GM12891 (cell line): ENCODE measurements at regions not wholly inside any gene's neighbourhood (a gene's known extent, or its start where the extent isn't known, plus 50 kb on each side); places are given as distances from the start of the nearest gene placed in this dataset.

ENCODE experiments used
- DNase-seq: peaks from one replicate; pipeline ENCODE4 v3.0.0; 2011; ENCODE audit warnings: low spot score; ENCODE audit not compliant: insufficient read length
- FAIRE-seq: peaks from 2 replicates; lab custom pipeline; 2011; peaks lifted over from hg19 to GRCh38; lab: Jason Lieb, UNC
- PAX5 ChIP-seq: IDR thresholded peaks from 2 replicates; pipeline ENCODE4 v1.6.1; 2011; ENCODE audit warnings: low read length, moderate library complexity, mild to moderate bottlenecking; ENCODE audit not compliant: insufficient read depth, severe bottlenecking
- POLR2A ChIP-seq: IDR thresholded peaks from 2 replicates; pipeline ENCODE4 v1.6.1; 2011; ENCODE audit warnings: low read depth, low read length, control low read depth
- POLR2AphosphoS5 ChIP-seq: IDR thresholded peaks from 2 replicates; pipeline ENCODE4 v1.6.1; 2011; ENCODE audit warnings: low read depth, low read length, control low read depth
- POU2F2 ChIP-seq: IDR thresholded peaks from 2 replicates; pipeline ENCODE4 v1.6.1; 2011; ENCODE audit warnings: low read depth, mild to moderate bottlenecking, control low read depth, low read length, moderate library complexity
- SPI1 ChIP-seq: IDR thresholded peaks from 2 replicates; pipeline ENCODE4 v1.6.1; 2011; ENCODE audit warnings: low read depth, low read length, control low read depth
- TAF1 ChIP-seq: IDR thresholded peaks from 2 replicates; pipeline ENCODE4 v1.6.1; 2011; ENCODE audit warnings: low read depth, low read length, control low read depth

GRCh38 chr3:153681057-153681456, 440.1 kb upstream of the ARHGEF26 start:
- DNase-seq = no peak
- no peak for FAIRE-seq
- TF ChIP-seq POLR2AphosphoS5 = no peak
- no peak for TF ChIP-seq POLR2A

DNA sequence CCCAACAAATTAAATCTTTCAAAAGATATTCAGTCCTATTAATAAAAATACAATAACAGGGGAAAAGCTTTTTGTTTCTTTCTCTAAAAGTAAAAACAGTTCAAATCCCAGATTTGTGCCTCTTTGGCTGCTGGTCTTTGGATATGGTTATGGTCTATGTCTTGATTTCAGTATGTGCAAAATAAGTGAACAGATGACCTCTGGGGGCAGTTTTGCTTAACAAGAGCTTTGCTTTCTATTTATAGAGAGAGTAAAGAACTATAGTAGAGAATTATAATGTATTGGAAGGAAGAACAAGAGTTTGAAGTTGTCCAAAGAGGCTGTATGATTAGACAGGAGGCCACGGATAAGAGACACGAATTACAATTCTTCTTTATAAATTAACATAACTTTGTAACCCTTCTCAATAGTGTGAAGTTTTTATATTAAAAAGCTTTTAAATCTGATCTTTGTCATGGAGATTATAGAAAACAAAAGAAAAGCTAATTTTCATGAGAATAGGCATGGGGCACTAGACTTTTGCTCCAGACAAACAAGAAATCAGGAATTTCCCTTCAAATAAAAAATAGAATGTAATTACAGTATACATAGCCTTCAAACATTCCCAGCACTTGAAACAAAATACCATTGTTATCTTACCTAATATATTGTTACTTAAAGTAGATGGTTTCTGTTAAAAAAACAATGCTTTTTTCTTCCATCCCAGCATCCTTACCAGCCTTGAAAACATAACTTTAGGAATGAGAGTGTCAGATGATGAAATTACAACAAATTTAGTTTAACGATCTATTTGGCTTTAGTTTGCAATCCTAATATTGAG, 432.7 kb upstream of the ARHGEF26 start:
- TF ChIP-seq POLR2AphosphoS5 = no peak
- TF ChIP-seq SPI1 = no peak
- TF ChIP-seq TAF1 = no peak
- TF ChIP-seq POLR2A = no peak
- TF ChIP-seq POU2F2 = no peak
- no peak for TF ChIP-seq PAX5
- DNase-seq = no peak
- no peak for FAIRE-seq

DNA sequence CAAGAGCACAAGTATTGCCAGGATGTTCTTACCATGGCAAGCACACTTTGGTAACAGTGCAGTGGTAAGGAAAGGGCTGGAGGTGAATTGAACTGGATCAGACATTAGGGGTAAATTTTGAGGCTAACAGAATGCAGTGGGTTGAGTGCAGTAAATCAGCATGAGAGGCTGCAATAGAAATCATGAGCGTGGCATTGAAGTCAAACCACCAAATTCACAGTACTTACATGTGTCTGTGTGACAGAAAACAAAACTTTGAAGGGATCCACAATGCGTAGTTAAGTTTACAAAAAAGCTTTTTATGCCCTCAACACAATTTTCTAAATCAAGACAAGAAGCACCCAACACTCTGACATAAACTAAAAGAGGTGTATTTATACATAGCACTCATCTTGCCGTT, 428.0 kb upstream of the ARHGEF26 start:
- DNase-seq (no peak), FAIRE-seq (no peak)
- TF ChIP-seq TAF1 (no peak), POU2F2 (no peak), SPI1 (no peak), PAX5 (no peak), POLR2AphosphoS5 (no peak), POLR2A (no peak)

- no peak for TF ChIP-seq POLR2AphosphoS5
- DNase-seq (no peak), FAIRE-seq (no peak)
Measured at GRCh38 chr3:153702106-153702505, 419.1 kb upstream of the ARHGEF26 start.

- DNase-seq (no peak), FAIRE-seq (no peak)
Measured at GRCh38 chr3:153704115-153704514, 417.1 kb upstream of the ARHGEF26 start.

GRCh38 chr3:153706706-153707105, 414.5 kb upstream of the ARHGEF26 start:
- DNase-seq = no peak
- TF ChIP-seq POLR2AphosphoS5 (no peak), TAF1 (no peak), POU2F2 (no peak), SPI1 (no peak), POLR2A (no peak), PAX5 (no peak)
- FAIRE-seq = no peak

More at GRCh38 chr3:153704115-153704514, 417.1 kb upstream of the ARHGEF26 start:
- TF ChIP-seq POU2F2 = no peak
- no peak for TF ChIP-seq PAX5
- TF ChIP-seq TAF1 = no peak
- TF ChIP-seq SPI1 = no peak
- no peak for TF ChIP-seq POLR2AphosphoS5
- TF ChIP-seq POLR2A = no peak

DNA sequence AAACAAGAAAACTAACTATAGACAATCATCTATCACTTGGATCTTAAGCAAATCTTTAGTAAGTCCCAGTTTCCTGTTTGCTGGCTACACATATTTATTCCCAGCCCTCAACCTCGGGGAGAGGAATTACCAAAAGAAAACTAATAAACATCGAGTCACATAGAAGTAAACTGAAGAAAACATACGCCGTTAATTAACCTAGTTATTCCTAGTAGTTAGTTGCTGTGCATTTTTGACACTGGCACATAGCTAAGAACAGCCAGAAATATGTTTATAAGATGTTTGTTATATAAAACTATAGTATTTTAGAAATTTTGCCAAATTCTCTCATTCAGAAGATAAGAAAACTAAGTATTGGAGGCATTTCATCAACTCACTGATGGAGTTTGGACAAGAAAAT, 407.2 kb upstream of the ARHGEF26 start:
- no peak for FAIRE-seq
- DNase-seq = no peak
- TF ChIP-seq POLR2AphosphoS5 (no peak), POU2F2 (no peak), SPI1 (no peak), TAF1 (no peak), POLR2A (no peak), PAX5 (no peak)

DNA sequence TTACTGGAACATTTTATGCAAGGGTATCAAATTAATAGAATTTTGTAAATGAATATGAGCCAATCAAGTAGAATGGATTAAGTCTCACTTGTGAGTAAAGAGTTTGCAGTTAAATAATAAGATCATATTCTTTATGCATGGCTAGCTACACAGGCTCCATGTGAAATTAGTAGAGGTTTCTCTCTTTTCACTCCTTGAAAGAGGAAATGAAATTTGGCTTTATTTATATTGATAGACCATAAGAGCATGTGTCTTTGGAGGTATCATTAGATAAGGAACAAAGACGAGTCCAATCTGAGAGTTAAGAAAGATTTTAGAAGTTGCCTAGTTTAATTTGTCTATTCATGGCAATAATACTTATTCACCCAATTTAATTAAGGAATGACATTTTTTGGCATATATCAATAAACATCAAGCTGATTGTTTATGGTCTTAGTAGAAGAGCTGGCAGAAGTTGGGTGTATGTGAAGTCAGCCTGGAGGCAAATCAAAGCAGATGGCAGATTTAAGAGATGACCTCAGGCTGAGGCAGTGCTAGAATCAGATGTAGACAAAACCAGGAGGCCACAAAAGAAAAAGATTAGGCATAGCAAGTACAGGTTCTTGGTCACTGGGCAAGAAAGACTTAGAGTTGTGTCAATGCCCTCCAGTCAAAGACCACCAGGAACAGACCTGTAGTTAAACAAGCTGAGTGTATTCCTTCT, 406.5 kb upstream of the ARHGEF26 start:
- FAIRE-seq (no peak), DNase-seq (no peak)
- no peak for TF ChIP-seq TAF1
- TF ChIP-seq PAX5 = no peak
- TF ChIP-seq POLR2AphosphoS5 = no peak
- no peak for TF ChIP-seq SPI1
- TF ChIP-seq POU2F2 = no peak
- no peak for TF ChIP-seq POLR2A

GRCh38 chr3:153722157-153722556, 399.0 kb upstream of the ARHGEF26 start:
- DNase-seq = no peak
- TF ChIP-seq POLR2AphosphoS5 = no peak
- TF ChIP-seq POU2F2 = no peak
- TF ChIP-seq POLR2A = no peak
- no peak for FAIRE-seq

- FAIRE-seq (no peak), DNase-seq (no peak)
- TF ChIP-seq POU2F2 = no peak
- TF ChIP-seq SPI1 = no peak
- TF ChIP-seq TAF1 = no peak
- TF ChIP-seq POLR2A = no peak
- no peak for TF ChIP-seq PAX5
- TF ChIP-seq POLR2AphosphoS5 = no peak
Measured at GRCh38 chr3:153731071-153731470, 390.1 kb upstream of the ARHGEF26 start.
